ENCODE measurements at regions not wholly inside any gene's neighbourhood (a gene's known extent, or its start where the extent isn't known, plus 50 kb on each side); places are given as distances from the start of the nearest gene placed in this dataset.
A peak's percentile ranks its signal among the peaks of the same experiment; 100 is the strongest.

DNA sequence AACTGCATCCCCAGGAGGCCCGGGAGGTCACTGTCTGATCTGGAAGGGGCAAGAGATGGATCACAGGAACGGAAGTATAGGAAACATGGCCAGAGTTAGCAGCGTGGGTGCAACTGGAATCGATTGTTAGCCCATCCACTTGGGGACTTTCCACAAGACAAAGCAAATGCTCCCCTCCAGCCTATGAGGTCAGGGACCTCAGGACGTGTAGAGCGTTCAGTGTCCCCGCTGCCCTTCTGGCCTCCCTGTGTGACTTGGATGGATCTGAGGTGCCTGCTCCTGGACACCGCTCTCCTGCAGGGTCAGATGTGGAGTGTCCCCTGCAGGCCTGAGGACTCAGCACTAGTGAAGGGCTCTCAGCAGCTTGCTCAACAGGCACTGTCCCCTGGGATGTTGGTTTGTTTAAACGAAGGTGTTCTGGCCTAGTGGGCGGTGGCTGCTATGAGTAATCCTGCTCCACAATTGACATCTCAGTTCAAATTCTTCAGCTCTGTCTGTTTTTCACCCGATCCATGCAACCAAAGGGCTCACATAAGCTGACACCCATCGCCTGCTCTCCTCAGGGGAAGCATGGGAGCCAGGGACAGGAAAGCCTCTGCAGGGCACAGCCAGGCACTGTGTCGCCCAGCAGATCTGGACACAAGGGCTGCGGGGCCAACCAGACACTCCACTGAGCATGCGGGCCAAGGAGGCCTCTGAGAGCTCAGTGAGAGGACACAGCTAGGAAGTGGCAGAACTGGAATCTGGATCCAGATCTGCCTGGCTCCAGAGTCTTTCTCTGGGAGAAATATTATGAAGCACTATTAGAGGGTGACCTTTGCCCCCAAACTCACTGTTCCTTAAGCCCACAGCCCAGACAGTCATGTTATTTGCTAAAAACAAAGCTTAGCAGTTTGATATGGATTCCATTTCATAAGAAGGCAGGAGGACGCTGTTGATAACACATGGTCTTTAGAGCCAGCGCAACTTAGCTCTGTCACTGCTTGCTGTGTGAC lies 78.5 kb downstream of the RHOB start (continued):
- TF ChIP-seq ZBTB40 (IDR thresholded peaks at IDR 0.05), result no peak
- TF ChIP-seq ZBTB40 (CRISPR knock-in tag; IDR thresholded peaks at IDR 0.05), result 0 out of 2 replicates have a peak, but pooled peaks have one; percentile 38
- no peak for TF ChIP-seq MAZ (IDR thresholded peaks at IDR 0.05; ENCODE audit: borderline replicate concordance, low read depth, low read length)
- TF ChIP-seq MAZ (CRISPR knock-in tag; IDR thresholded peaks at IDR 0.05; ENCODE audit: low read depth), result no peak
- no peak; the same call in 1 of the 2 replicates for TF ChIP-seq ZNF256 (CRISPR knock-in tag; conservative IDR thresholded peaks at IDR 0.05)
- TF ChIP-seq HNF4G (IDR thresholded peaks at IDR 0.05; ENCODE audit: borderline replicate concordance, low read depth, low read length), result no peak; the same call in 1 of the 2 replicates
- TF ChIP-seq HNF4G (CRISPR knock-in tag; IDR thresholded peaks at IDR 0.05; ENCODE audit: borderline replicate concordance, low read depth), result no peak
- TF ChIP-seq FOSL1 (CRISPR knock-in tag; IDR thresholded peaks at IDR 0.05; ENCODE audit: borderline replicate concordance), result peak; percentile 70
- TF ChIP-seq ZNF512B (CRISPR knock-in tag; IDR thresholded peaks at IDR 0.05; ENCODE audit: borderline replicate concordance), result no peak; the same call in 1 of the 2 replicates
- TF ChIP-seq SIX1 (CRISPR knock-in tag; IDR thresholded peaks at IDR 0.05; ENCODE audit: borderline replicate concordance), result no peak; the same call in 1 of the 2 replicates
- TF ChIP-seq, protein P1, sequence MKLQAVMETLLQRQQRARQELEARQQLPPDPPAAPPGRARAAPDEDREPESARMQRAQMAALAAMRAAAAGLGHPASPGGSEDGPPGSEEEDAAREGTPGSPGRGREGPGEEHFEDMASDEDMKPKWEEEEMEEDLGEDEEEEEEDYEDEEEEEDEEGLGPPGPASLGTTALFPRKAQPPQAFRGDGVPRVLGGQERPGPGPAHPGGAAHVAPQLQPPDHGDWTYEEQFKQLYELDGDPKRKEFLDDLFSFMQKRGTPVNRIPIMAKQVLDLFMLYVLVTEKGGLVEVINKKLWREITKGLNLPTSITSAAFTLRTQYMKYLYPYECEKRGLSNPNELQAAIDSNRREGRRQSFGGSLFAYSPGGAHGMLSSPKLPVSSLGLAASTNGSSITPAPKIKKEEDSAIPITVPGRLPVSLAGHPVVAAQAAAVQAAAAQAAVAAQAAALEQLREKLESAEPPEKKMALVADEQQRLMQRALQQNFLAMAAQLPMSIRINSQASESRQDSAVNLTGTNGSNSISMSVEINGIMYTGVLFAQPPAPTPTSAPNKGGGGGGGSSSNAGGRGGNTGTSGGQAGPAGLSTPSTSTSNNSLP (IDR thresholded peaks at IDR 0.05; ENCODE audit: low read depth, low read length), result no peak
- TF ChIP-seq EEA1 (CRISPR knock-in tag; IDR thresholded peaks at IDR 0.05; ENCODE audit: borderline replicate concordance), result no peak
- no peak for TF ChIP-seq TOPORS (CRISPR knock-in tag; IDR thresholded peaks at IDR 0.05)
- TF ChIP-seq ZNF430 (CRISPR knock-in tag; IDR thresholded peaks at IDR 0.05), result no peak

Measured in HepG2 (cell line).